ENCODE measurements at regions not wholly inside any gene's neighbourhood (a gene's known extent, or its start where the extent isn't known, plus 50 kb on each side); places are given as distances from the start of the nearest gene placed in this dataset.

DNA sequence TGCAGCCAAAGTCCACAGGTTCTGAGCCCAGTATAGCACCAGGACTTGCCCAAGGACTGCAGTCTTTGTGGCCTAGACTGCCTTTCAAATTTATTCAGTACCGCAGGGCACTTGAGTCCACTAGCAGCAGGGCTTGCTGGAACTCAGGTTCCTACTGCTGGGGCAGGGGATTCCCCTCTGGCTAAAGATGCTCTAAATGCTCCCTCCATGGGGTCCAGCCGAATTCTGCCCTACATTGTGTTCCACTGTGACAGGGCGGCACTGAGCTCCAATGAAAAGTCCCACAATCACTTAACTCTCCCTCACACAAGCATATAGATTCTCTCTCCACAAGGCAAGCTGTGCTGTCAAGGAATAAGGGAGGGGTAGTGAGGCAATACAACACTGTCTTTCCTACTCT is 518.1 kb upstream of the VRK2 start:
- DNase-seq = no peak
- TF ChIP-seq EP300 (IDR thresholded peaks at IDR 0.05) = no peak
- TF ChIP-seq CTCF (IDR thresholded peaks at IDR 0.05) = no peak
- TF ChIP-seq POLR2AphosphoS5 (IDR thresholded peaks at IDR 0.05) = no peak
- no peak for TF ChIP-seq POLR2A (IDR thresholded peaks at IDR 0.05)
- Histone ChIP-seq H3K27me3 (no peaks in the 10 kb centered on the region), H3K27ac (no peak overlapping the region), H3K4me3 (no peak overlapping the region), H3K36me3 (no peaks in the 10 kb centered on the region), H3K4me1 (no peaks in the 10 kb centered on the region), H3K9me3 (peaks cover 0 to 2% (median under 1%) of the 10 kb centered on the region in 4 donors)
- 76 to 85% methylated on average over 3 of the region's 3 CpGs for WGBS, 2 donors
- intact Hi-C loops (cut with DNase I) = no loop called here

DNA sequence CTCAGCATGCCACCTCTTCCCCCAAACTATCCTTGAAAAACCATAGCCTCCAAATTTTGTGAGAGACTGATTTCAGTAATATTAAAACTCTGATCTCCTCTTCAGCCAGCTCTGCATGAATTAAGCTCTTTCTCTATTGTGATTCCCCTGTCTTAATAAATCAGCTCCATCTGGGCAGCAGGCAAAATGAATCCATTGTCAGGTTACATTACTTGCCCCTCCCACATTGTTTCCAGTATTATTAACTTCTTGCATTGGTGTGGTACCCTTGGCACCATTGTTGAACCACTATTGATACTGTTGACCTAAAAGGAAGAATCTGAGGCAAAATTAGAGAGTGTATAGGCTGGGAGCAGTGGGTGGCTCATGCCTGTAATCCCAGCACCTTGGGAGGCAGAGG is 512.2 kb upstream of the VRK2 start:
- H3K27ac ChIP-seq = no peak overlapping the region
- H3K27me3 ChIP-seq = no peaks in the 10 kb centered on the region
- no peak for DNase-seq
- H3K9me3 ChIP-seq = no peaks in the 10 kb centered on the region
- intact Hi-C loops (cut with DNase I) = no loop called here
- no peak overlapping the region for H3K4me3 ChIP-seq
- no peaks in the 10 kb centered on the region for H3K36me3 ChIP-seq
- no peak for TF ChIP-seq EP300 (IDR thresholded peaks at IDR 0.05)
- TF ChIP-seq POLR2AphosphoS5 (IDR thresholded peaks at IDR 0.05) = no peak
- no peak for TF ChIP-seq POLR2A (IDR thresholded peaks at IDR 0.05)
- TF ChIP-seq CTCF (IDR thresholded peaks at IDR 0.05) = no peak
- H3K4me1 ChIP-seq = no peaks in the 10 kb centered on the region

DNA sequence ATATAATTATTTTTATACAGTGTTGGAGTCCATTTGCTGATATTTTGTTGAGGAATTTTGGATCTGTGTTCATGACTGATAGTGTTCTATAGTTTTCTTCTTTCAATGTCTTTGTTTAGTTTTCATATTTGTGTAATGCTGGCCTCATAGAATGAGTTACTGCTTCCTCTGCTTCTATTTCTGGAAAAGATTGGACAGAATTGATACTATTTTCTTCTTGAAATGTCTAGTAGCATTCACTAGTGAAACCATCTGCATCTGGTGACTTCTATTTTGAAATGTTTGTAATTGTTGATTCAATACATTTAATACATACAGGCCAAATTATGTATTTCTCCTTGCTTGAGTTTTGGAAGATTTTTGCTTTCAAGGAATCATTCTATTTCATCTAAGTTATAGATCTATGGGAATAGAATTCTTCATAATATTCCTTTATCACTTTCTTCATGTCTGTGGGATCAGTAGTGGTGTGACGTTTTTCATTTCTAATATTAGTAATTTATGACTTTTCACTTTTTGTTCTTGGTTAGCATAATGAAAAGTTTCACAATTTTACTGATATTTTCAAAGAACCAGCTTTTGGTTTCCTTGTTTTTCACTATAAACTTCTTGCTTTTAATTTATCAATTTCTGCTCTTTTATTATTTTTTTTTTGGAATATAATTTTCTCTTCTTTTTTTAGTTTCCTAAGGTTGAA is 509.9 kb upstream of the VRK2 start:
- Histone ChIP-seq H3K27me3 (no peaks in the 10 kb centered on the region), H3K9me3 (no peaks in the 10 kb centered on the region), H3K27ac (no peak overlapping the region), H3K36me3 (no peaks in the 10 kb centered on the region), H3K4me3 (no peak overlapping the region), H3K4me1 (no peaks in the 10 kb centered on the region)
- intact Hi-C loops (cut with DNase I) = no loop called here
- no peak for DNase-seq
- TF ChIP-seq POLR2AphosphoS5 (IDR thresholded peaks at IDR 0.05) (no peak), POLR2A (IDR thresholded peaks at IDR 0.05) (no peak), CTCF (IDR thresholded peaks at IDR 0.05) (no peak), EP300 (IDR thresholded peaks at IDR 0.05) (no peak)
- WGBS, 2 donors = 0% methylated on average over 1 of the region's 1 CpG

DNA sequence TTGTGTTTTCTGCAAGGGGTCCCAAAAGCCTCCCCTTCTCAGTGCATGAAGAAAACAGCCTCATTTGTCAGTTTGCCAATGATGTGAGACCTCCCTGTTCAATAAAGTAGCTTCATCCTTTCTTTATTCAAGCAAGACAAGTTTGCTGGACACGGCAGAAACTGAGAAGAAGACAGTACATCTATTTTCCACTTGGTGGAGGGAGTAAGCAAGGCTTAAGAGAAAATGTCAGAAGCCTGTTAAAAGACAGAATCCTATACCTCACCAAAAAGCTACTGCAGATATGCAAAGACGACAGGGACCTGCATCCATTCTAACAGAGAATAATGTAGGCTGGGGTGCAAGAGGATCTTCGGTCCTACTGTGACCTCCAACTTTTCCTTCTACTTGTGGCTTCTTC is 506.8 kb upstream of the VRK2 start:
- no peaks in the 10 kb centered on the region for H3K4me1 ChIP-seq
- intact Hi-C loops (cut with DNase I) = no loop called here
- no peak overlapping the region for H3K4me3 ChIP-seq
- no peak overlapping the region for H3K27ac ChIP-seq
- H3K9me3 ChIP-seq = no peaks in the 10 kb centered on the region
- no peak for TF ChIP-seq EP300 (IDR thresholded peaks at IDR 0.05)
- TF ChIP-seq POLR2A (IDR thresholded peaks at IDR 0.05) = no peak
- no peak for TF ChIP-seq CTCF (IDR thresholded peaks at IDR 0.05)
- no peak for TF ChIP-seq POLR2AphosphoS5 (IDR thresholded peaks at IDR 0.05)
- no peaks in the 10 kb centered on the region for H3K27me3 ChIP-seq
- no peak for DNase-seq
- WGBS, 2 donors = 70 to 80% methylated on average over 3 of the region's 3 CpGs
- no peaks in the 10 kb centered on the region for H3K36me3 ChIP-seq

DNA sequence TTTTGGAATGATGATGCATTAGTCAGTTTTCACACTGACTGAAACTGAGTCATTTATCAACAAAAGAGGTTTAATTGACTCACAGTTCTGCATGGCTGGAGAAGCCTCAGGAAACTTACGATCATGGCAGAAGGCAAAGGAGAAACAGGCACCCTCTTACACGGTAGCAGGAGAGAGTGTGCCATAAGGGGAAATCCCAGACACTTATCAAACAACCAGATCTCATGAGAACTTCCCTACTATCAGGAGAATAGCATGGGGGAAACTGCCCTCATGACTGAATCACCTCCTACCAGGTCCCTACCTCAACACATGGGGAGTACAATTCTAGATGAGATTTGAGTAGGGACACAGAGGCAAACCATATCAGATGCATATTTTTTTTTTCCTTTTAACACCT is 504.5 kb upstream of the VRK2 start:
- TF ChIP-seq CTCF (IDR thresholded peaks at IDR 0.05) = no peak
- TF ChIP-seq EP300 (IDR thresholded peaks at IDR 0.05) = no peak
- no peak for TF ChIP-seq POLR2A (IDR thresholded peaks at IDR 0.05)
- TF ChIP-seq POLR2AphosphoS5 (IDR thresholded peaks at IDR 0.05) = no peak
- H3K36me3 ChIP-seq = no peaks in the 10 kb centered on the region
- DNase-seq = no peak
- no peak overlapping the region for H3K4me3 ChIP-seq
- no peak overlapping the region for H3K27ac ChIP-seq
- peaks cover 0 to 3% (median 0%) of the 10 kb centered on the region in 4 donors for H3K9me3 ChIP-seq
- intact Hi-C loops (cut with DNase I) = no loop called here
- H3K4me1 ChIP-seq = no peaks in the 10 kb centered on the region
- H3K27me3 ChIP-seq = no peaks in the 10 kb centered on the region
- 51 to 58% methylated on average over 2 of the region's 2 CpGs for WGBS, 2 donors
